ENCODE measurements at regions not wholly inside any gene's neighbourhood (a gene's known extent, or its start where the extent isn't known, plus 50 kb on each side); places are given as distances from the start of the nearest gene placed in this dataset.

GRCh38 chr1:239575113-239575512 lies 188.7 kb downstream of the CHRM3 start:
- no peak overlapping the region for H3K9ac ChIP-seq (ENCODE audit: low read depth, low read length)
- H2AFZ ChIP-seq (replicated peaks; ENCODE audit: low read length, poor library complexity): no peak overlapping the region
- H3K79me1 ChIP-seq (ENCODE audit: low read depth in 1 of 2, low read length in 2 of 2): no peaks in the 10 kb centered on the region
- no CpG with 5 or more reads among the region's 2 CpGs for WGBS, 2 experiments (ENCODE audit: extremely low coverage in 2 of 2, insufficient read length in 1 of 2)
- no peak overlapping the region for H4K5ac ChIP-seq (ENCODE audit: low read depth, low read length)
- intact Hi-C loops (cut with micrococcal nuclease) (no loop called here), dilution Hi-C loops (cut with HindIII; ENCODE audit: low sequenced_read_pairs, unreplicated experiment) (no loop called here), in situ Hi-C loops (cut with MboI; ENCODE audit: low sequenced_read_pairs) (no loop called here)
- CTCF ChIA-PET: no interaction called here
- H4K91ac ChIP-seq (ENCODE audit: insufficient read depth, low read depth, low read length): no peak overlapping the region
- H3K4me1 ChIP-seq (ENCODE audit: control insufficient read depth, insufficient read depth, low read length): no peaks in the 10 kb centered on the region
- H3K23ac ChIP-seq (ENCODE audit: low read depth, low read length): no peak overlapping the region
- H3K4ac ChIP-seq (ENCODE audit: low read depth, low read length): no peak overlapping the region
- no peak overlapping the region for H3K14ac ChIP-seq (replicated peaks; ENCODE audit: low read depth, low read length)
- H3K27me3 ChIP-seq (ENCODE audit: control insufficient read depth, insufficient read depth, low read length): no peaks in the 10 kb centered on the region
- POLR2A ChIA-PET (ENCODE audit: unreplicated experiment): no interaction called here
- no peaks in the 10 kb centered on the region for H3K36me3 ChIP-seq (ENCODE audit: control insufficient read depth, insufficient read depth, low read length)
- BruUV-seq (replicated peaks): no TSS peak
- H2BK120ac ChIP-seq (ENCODE audit: low read depth, low read length): no peak overlapping the region
- no peak overlapping the region for H3K4me3 ChIP-seq (ENCODE audit: insufficient read depth, low read depth, low read length)
- H3K27ac ChIP-seq (ENCODE audit: insufficient read depth, low read length): no peak overlapping the region
- H3K4me2 ChIP-seq (ENCODE audit: low read depth, low read length): no peak overlapping the region
- TF ChIP-seq SMC3 (IDR thresholded peaks at IDR 0.05; ENCODE audit: low read depth, low read length) (no peak), CEBPB (IDR thresholded peaks at IDR 0.05; ENCODE audit: low read depth, low read length) (no peak), USF2 (IDR thresholded peaks at IDR 0.05; ENCODE audit: low read depth, low read length) (no peak), POLR2A (IDR thresholded peaks at IDR 0.05; ENCODE audit: low read depth, low read length) (no peak), NFE2L2 (IDR thresholded peaks at IDR 0.05; ENCODE audit: low read depth, low read length) (no peak), ELK1 (IDR thresholded peaks at IDR 0.05; ENCODE audit: borderline replicate concordance, low read depth, low read length) (no peak), MAZ (IDR thresholded peaks at IDR 0.05; ENCODE audit: borderline replicate concordance, low read depth, low read length) (no peak), FOS (IDR thresholded peaks at IDR 0.05; ENCODE audit: low read depth, low read length) (no peak), MAFK (IDR thresholded peaks at IDR 0.05; ENCODE audit: low read depth, low read length) (no peak), CHD1 (IDR thresholded peaks at IDR 0.05; ENCODE audit: low read depth, low read length) (no peak), RCOR1 (IDR thresholded peaks at IDR 0.05; ENCODE audit: insufficient replicate concordance, low read length) (no peak), RAD21 (IDR thresholded peaks at IDR 0.05; ENCODE audit: low read length) (no peak), MXI1 (IDR thresholded peaks at IDR 0.05; ENCODE audit: borderline replicate concordance, low read depth, low read length) (no peak), RFX5 (IDR thresholded peaks at IDR 0.05; ENCODE audit: low read depth, low read length) (no peak), BHLHE40 (IDR thresholded peaks at IDR 0.05; ENCODE audit: low read depth, low read length) (no peak)
- TF ChIP-seq, protein P1, sequence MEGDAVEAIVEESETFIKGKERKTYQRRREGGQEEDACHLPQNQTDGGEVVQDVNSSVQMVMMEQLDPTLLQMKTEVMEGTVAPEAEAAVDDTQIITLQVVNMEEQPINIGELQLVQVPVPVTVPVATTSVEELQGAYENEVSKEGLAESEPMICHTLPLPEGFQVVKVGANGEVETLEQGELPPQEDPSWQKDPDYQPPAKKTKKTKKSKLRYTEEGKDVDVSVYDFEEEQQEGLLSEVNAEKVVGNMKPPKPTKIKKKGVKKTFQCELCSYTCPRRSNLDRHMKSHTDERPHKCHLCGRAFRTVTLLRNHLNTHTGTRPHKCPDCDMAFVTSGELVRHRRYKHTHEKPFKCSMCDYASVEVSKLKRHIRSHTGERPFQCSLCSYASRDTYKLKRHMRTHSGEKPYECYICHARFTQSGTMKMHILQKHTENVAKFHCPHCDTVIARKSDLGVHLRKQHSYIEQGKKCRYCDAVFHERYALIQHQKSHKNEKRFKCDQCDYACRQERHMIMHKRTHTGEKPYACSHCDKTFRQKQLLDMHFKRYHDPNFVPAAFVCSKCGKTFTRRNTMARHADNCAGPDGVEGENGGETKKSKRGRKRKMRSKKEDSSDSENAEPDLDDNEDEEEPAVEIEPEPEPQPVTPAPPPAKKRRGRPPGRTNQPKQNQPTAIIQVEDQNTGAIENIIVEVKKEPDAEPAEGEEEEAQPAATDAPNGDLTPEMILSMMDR (conservative IDR thresholded peaks at IDR 0.05; ENCODE audit: low read depth, low read length): no peak
- no peak overlapping the region for H4K8ac ChIP-seq (ENCODE audit: low read depth in 2 of 2, low read length in 2 of 2)
- no peak overlapping the region for H2BK5ac ChIP-seq (ENCODE audit: low read depth, low read length, poor library complexity, severe bottlenecking)
- no peak overlapping the region for H2AK9ac ChIP-seq (replicated peaks; ENCODE audit: low read depth, low read length, poor library complexity)
- DNase-seq: no peak
- H3K56ac ChIP-seq (ENCODE audit: extremely low read depth, insufficient read depth, low read length): no peak overlapping the region
- no peak overlapping the region for H3K18ac ChIP-seq (ENCODE audit: low read depth, low read length)
- no peak overlapping the region for H2BK20ac ChIP-seq (ENCODE audit: low read depth, low read length)
- no peak overlapping the region for H2AK5ac ChIP-seq (ENCODE audit: low read depth, low read length)
- no peak overlapping the region for H2BK15ac ChIP-seq (ENCODE audit: low read depth, low read length)
- H3K9me3 ChIP-seq (ENCODE audit: control insufficient read depth, insufficient read depth, low read length): peaks cover 7% of the 10 kb centered on the region
- H3K9me1 ChIP-seq (ENCODE audit: insufficient read depth, low read length): no peaks in the 10 kb centered on the region
- no peaks in the 10 kb centered on the region for H4K20me1 ChIP-seq (ENCODE audit: insufficient read depth, low read length)
- ATAC-seq (ENCODE audit: low read depth): no peak

Measured in IMR-90 (cell line).